Endothelial cell of umbilical vein (primary cell): ENCODE measurements at regions not wholly inside any gene's neighbourhood (a gene's known extent, or its start where the extent isn't known, plus 50 kb on each side); places are given as distances from the start of the nearest gene placed in this dataset.

Experiments
- BruUV-seq: library from RNA; stranded (reverse); fragments of 400-500 nt; replicated peaks from 2 replicates; lab custom pipeline; 2021; lab: Mats Ljungman, UMichigan
- CTCF ChIA-PET: fragments of 300-600, 350-600 bp; sonication (Branson Sonifier 250); formaldehyde crosslinking; loops from one replicate; lab custom pipeline; 2021; ENCODE audit warnings: antibody characterized with exemption, inconsistent platforms; lab: Charles Lee
- POLR2A ChIA-PET: fragments of 300-600, 350-600 bp; sonication (Branson Sonifier 250); formaldehyde crosslinking; loops from one replicate; lab custom pipeline; 2021; ENCODE audit warnings: antibody characterized with exemption, inconsistent platforms; lab: Charles Lee
- DNase-seq: peaks from one replicate; pipeline ENCODE4 v3.0.0-alpha.2; 2011; ENCODE audit warnings: low read depth, low spot score
- FAIRE-seq: peaks from 2 replicates; lab custom pipeline; 2011; peaks lifted over from hg19 to GRCh38; lab: Jason Lieb, UNC
- H2AFZ ChIP-seq: 2 replicates; pipeline ENCODE4 v1.6.0; 2012; ENCODE audit warnings: low read depth, low read length, control low read depth, inconsistent platforms
- H3K27ac ChIP-seq: 2 replicates; pipeline ENCODE4 v1.5.1; 2011; ENCODE audit warnings: low read depth, mild to moderate bottlenecking, control low read depth, low read length, moderate library complexity; ENCODE audit not compliant: insufficient read depth
- H3K27me3 ChIP-seq, 2 experiments: 2 replicates each; pipeline versions ENCODE4 v1.6.0 to v1.6.1; 2011; ENCODE audit warnings: low read length in 2 of 2, mixed read lengths in 1 of 2; ENCODE audit not compliant: control insufficient read depth in 2 of 2, insufficient read depth in 2 of 2
- H3K36me3 ChIP-seq, 2 experiments: 2 replicates in 1 of 2; 3 replicates in 1 of 2; pipeline ENCODE4 v1.5.1; 2011; ENCODE audit warnings: low read length in 2 of 2, mild to moderate bottlenecking in 1 of 2, moderate library complexity in 1 of 2; ENCODE audit not compliant: control insufficient read depth in 2 of 2, insufficient read depth in 2 of 2; ENCODE audit errors: extremely low read depth in 1 of 2
- H3K4me1 ChIP-seq: 3 replicates; pipeline ENCODE4 v1.5.1; 2011; ENCODE audit warnings: mild to moderate bottlenecking, low read length; ENCODE audit not compliant: control insufficient read depth, insufficient read depth; ENCODE audit errors: extremely low read depth
- H3K4me2 ChIP-seq: 2 replicates; pipeline ENCODE4 v1.6.1; 2011; ENCODE audit warnings: low read length, control low read depth, mixed read lengths; ENCODE audit not compliant: insufficient read depth
- H3K4me3 ChIP-seq, 3 experiments: fragments of 200-600 bp in 1 of 3; sonication (generic), shearing (Covaris generic) in 1 of 3; replicated peaks in 1 of 3; 2 replicates each; pipeline ENCODE4 v1.5.1; 2011 to 2016; ENCODE audit warnings: control low read depth in 3 of 3, low read length in 3 of 3, mild to moderate bottlenecking in 2 of 3, inconsistent platforms in 1 of 3, low read depth in 1 of 3, moderate library complexity in 1 of 3; ENCODE audit not compliant: insufficient read depth in 1 of 3
- H3K79me2 ChIP-seq: 2 replicates; pipeline ENCODE4 v1.6.0; 2012; ENCODE audit warnings: low read length, inconsistent platforms; ENCODE audit not compliant: control insufficient read depth, insufficient read depth
- H3K9ac ChIP-seq: replicated peaks from 2 replicates; pipeline ENCODE3; 2011; ENCODE audit warnings: low read length, control low read depth; ENCODE audit not compliant: insufficient read depth; ENCODE audit errors: extremely low read depth
- H3K9me1 ChIP-seq: replicated peaks from 3 replicates; pipeline ENCODE4 v1.6.0; 2011; ENCODE audit warnings: mild to moderate bottlenecking, low read length; ENCODE audit not compliant: control insufficient read depth, insufficient read depth; ENCODE audit errors: extremely low read depth
- H3K9me3 ChIP-seq: replicated peaks from 2 replicates; pipeline ENCODE4 v1.5.1; 2012; ENCODE audit warnings: low read length, inconsistent platforms; ENCODE audit not compliant: control insufficient read depth, insufficient read depth
- H4K20me1 ChIP-seq: replicated peaks from 2 replicates; pipeline ENCODE3; 2011; ENCODE audit warnings: mild to moderate bottlenecking, low read length; ENCODE audit not compliant: control insufficient read depth, insufficient read depth; ENCODE audit errors: extremely low read depth
- EZH2 ChIP-seq: IDR thresholded peaks from 2 replicates; pipeline ENCODE4 v1.6.1; 2012; ENCODE audit warnings: borderline replicate concordance, low read depth, mild to moderate bottlenecking, moderate library complexity, low read length, inconsistent platforms; ENCODE audit not compliant: severe bottlenecking
- FOS ChIP-seq: IDR thresholded peaks from 2 replicates; pipeline ENCODE4 v1.6.1; 2011; ENCODE audit warnings: mild to moderate bottlenecking, low read length, moderate library complexity, borderline replicate concordance; ENCODE audit not compliant: insufficient read depth
- GATA2 ChIP-seq: IDR thresholded peaks from 2 replicates; pipeline ENCODE4 v1.7.0; 2011; ENCODE audit warnings: low read depth, mild to moderate bottlenecking, moderate library complexity, mixed read lengths, low read length; ENCODE audit not compliant: insufficient read length, insufficient read depth
- JUN ChIP-seq: IDR thresholded peaks from 2 replicates; pipeline ENCODE4 v1.6.1; 2011; ENCODE audit warnings: borderline replicate concordance, low read depth; ENCODE audit not compliant: insufficient read length, insufficient read depth
- MAX ChIP-seq: IDR thresholded peaks from 2 replicates; pipeline ENCODE4 v1.6.1; 2011; ENCODE audit not compliant: insufficient read depth, insufficient read length
- MYC ChIP-seq: IDR thresholded peaks from one replicate; pipeline ENCODE4 v1.6.1; 2011; ENCODE audit warnings: mild to moderate bottlenecking, low read depth, low read length
- POLR2A ChIP-seq: IDR thresholded peaks from 2 replicates; pipeline ENCODE4 v1.6.1; 2012; ENCODE audit warnings: low read depth, mild to moderate bottlenecking, control low read depth, low read length
- POLR2AphosphoS5 ChIP-seq: IDR thresholded peaks from 2 replicates; pipeline ENCODE4 v1.6.1; 2012; ENCODE audit warnings: low read depth, mild to moderate bottlenecking, control low read depth, low read length, moderate library complexity; ENCODE audit not compliant: insufficient read depth
- dilution Hi-C: fragments of 300-500 bp; cut with MboI; formaldehyde crosslinking; loops from one replicate; pipeline ENCODE4 v1.15.0; 2019; ENCODE audit warnings: low sequenced_read_pairs; ENCODE audit not compliant: extremely low pct_ligation_motif_present
- intact Hi-C: fragments of 100-400 bp; cut with micrococcal nuclease; formaldehyde crosslinking; loops from one replicate; pipeline ENCODE4 v1.10.0; 2022
- TF ChIP-seq, protein P1 (sequence below), 2 donors: IDR thresholded peaks; 1 replicate in 1 of 2; 2 replicates in 1 of 2; pipeline ENCODE4 v1.5.1; 2011; ENCODE audit warnings: low read length in 2 of 2, mild to moderate bottlenecking in 2 of 2, moderate library complexity in 2 of 2, control low read depth in 1 of 2, inconsistent platforms in 1 of 2, low read depth in 1 of 2; ENCODE audit not compliant: insufficient read depth in 1 of 2; ENCODE audit errors: extremely low read depth in 1 of 2

- Histone ChIP-seq H3K27me3 (peaks cover 0 to 4% of the 10 kb centered on the region in 2 experiments), H3K36me3 (no peaks in the 10 kb centered on the region), H3K9ac (no peak overlapping the region), H3K9me1 (no peaks in the 10 kb centered on the region), H3K79me2 (no peaks in the 10 kb centered on the region), H3K4me1 (no peaks in the 10 kb centered on the region), H4K20me1 (no peaks in the 10 kb centered on the region), H3K4me3 (no peak overlapping the region), H3K4me2 (no peak overlapping the region), H2AFZ (no peak overlapping the region), H3K27ac (no peak overlapping the region), H3K9me3 (no peaks in the 10 kb centered on the region)
- TF ChIP-seq MYC: no peak
- TF ChIP-seq MAX: no peak
- no peak for TF ChIP-seq FOS
- TF ChIP-seq GATA2: no peak
- TF ChIP-seq EZH2: no peak
- TF ChIP-seq POLR2A: no peak
- TF ChIP-seq JUN: no peak
- TF ChIP-seq, protein P1, sequence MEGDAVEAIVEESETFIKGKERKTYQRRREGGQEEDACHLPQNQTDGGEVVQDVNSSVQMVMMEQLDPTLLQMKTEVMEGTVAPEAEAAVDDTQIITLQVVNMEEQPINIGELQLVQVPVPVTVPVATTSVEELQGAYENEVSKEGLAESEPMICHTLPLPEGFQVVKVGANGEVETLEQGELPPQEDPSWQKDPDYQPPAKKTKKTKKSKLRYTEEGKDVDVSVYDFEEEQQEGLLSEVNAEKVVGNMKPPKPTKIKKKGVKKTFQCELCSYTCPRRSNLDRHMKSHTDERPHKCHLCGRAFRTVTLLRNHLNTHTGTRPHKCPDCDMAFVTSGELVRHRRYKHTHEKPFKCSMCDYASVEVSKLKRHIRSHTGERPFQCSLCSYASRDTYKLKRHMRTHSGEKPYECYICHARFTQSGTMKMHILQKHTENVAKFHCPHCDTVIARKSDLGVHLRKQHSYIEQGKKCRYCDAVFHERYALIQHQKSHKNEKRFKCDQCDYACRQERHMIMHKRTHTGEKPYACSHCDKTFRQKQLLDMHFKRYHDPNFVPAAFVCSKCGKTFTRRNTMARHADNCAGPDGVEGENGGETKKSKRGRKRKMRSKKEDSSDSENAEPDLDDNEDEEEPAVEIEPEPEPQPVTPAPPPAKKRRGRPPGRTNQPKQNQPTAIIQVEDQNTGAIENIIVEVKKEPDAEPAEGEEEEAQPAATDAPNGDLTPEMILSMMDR (IDR thresholded peaks at IDR 0.05; ENCODE audit: extremely low read depth in 1 of 2, insufficient read depth in 1 of 2, low read depth in 1 of 2, low read length in 2 of 2): no peak
- TF ChIP-seq POLR2AphosphoS5: no peak
- intact Hi-C loops: no loop called here
- BruUV-seq: no TSS peak
- FAIRE-seq: no peak
- ChIA-PET CTCF (interaction anchor here (1.3 kb wide), 1 partner anchor 19 kb away, joined by 5 read pairs; no protein-coding TSS in a partner anchor), POLR2A (no interaction called here)
- dilution Hi-C loops: no loop called here
- no peak for DNase-seq
Measured at GRCh38 chr15:70343961-70344621, 246.4 kb upstream of the TLE3 start.
